Heart left ventricle (tissue), 16 donors: ENCODE measurements at regions not wholly inside any gene's neighbourhood (a gene's known extent, or its start where the extent isn't known, plus 50 kb on each side); places are given as distances from the start of the nearest gene placed in this dataset.

Experiments
- ATAC-seq, 4 donors: fragments of 200-7000 bp; cut with Tn5 transposase; one replicate each; pipeline ENCODE4 v1.9.1; 2020 to 2022; ENCODE audit warnings: moderate library complexity in 4 of 4, mild to moderate bottlenecking in 3 of 4, moderate number of reproducible peaks in 1 of 4
- DNase-seq, 5 donors: peaks; one replicate each; pipeline ENCODE4 v3.0.0-alpha.2; 2020
- H3K27ac ChIP-seq, 12 donors: fragments of 200-600 bp; sonication (generic) in 4 of 12; one replicate each; pipeline versions ENCODE4 v1.5.0 to v1.8.0; 2016 to 2022; ENCODE audit warnings: mild to moderate bottlenecking in 2 of 12
- H3K27me3 ChIP-seq, 9 donors: fragments of 200-600 bp; sonication (generic) in 2 of 9; one replicate each; pipeline versions ENCODE4 v1.5.1 to v1.8.0; 2016 to 2022; ENCODE audit warnings: mild to moderate bottlenecking in 3 of 9
- H3K36me3 ChIP-seq, 9 donors: fragments of 200-600 bp; sonication (generic) in 2 of 9; one replicate each; pipeline versions ENCODE4 v1.5.0 to v1.8.0; 2018 to 2022; ENCODE audit warnings: mild to moderate bottlenecking in 2 of 9
- H3K4me1 ChIP-seq, 12 donors: fragments of 200-600 bp; sonication (generic) in 4 of 12; one replicate each; pipeline versions ENCODE4 v1.5.0 to v1.8.0; 2016 to 2022; ENCODE audit warnings: mild to moderate bottlenecking in 3 of 12
- H3K4me3 ChIP-seq, 12 donors: fragments of 200-600 bp; sonication (generic) in 4 of 12; one replicate each; pipeline versions ENCODE4 v1.5.0 to v1.8.0; 2017 to 2022; ENCODE audit warnings: mild to moderate bottlenecking in 9 of 12, moderate library complexity in 4 of 12
- H3K9me3 ChIP-seq, 12 donors: fragments of 200-600 bp; sonication (generic) in 4 of 12; one replicate each; pipeline versions ENCODE4 v1.5.0 to v1.8.0; 2016 to 2022; ENCODE audit warnings: mild to moderate bottlenecking in 1 of 12
- POLR2A ChIP-seq, 2 donors: fragments of 450-650 bp; IDR thresholded peaks; one replicate each; pipeline ENCODE4 v1.6.1; 2017; ENCODE audit warnings: antibody characterized with exemption in 2 of 2, mild to moderate bottlenecking in 2 of 2, moderate library complexity in 2 of 2
- WGBS, 4 donors: extraction: QIAGEN DNeasy Blood & Tissue Kit in 2 of 4; methylation state at CpG; one replicate each; pipeline versions ENCODE4 v1.1.5 to v1.1.7; 2013 to 2018; 5-methylcytosine and 5-hydroxymethylcytosine counted together
- intact Hi-C, 10 donors: fragments of 100-400 bp; cut with DNase I; formaldehyde crosslinking; loops; one replicate each; pipeline versions ENCODE4 v1.11.1 to v1.14.2; 2022
- TF ChIP-seq, protein P1 (sequence below), 12 donors: fragments of 200-600 bp; sonication (generic) in 4 of 12; IDR thresholded peaks; one replicate each; pipeline versions ENCODE4 v1.5.0 to v1.8.0; 2018 to 2022; ENCODE audit warnings: antibody characterized with exemption in 12 of 12, mild to moderate bottlenecking in 5 of 12
- donor health status: ischemic (EF 13 %, LVEDD 7.1; RV severe dilation, severe dysfunction).
- donor health status: healthy with polysubstance abuse.
- donor health status: DM: no; HTN: yes; CAD: no.
- donor health status: DM: no; HTN: no; CAD: no.
- donor health status: ischemic (EF 25% LVEDD 6.9; RV normal size, moderate dysfunction).
- donor health status: ischemic (EF 25% LVEDD 5.7; RV mildly dilated, moderate dysfunction).
- donor health status: healthy.
- donor health status: DM: yes; HTN: yes; CAD: no.
- donor health status: ischemic (EF 35%, LVEDD 5.7; RV mildly dilated, moderate dysfunction).
- donor health status: nonischemic (EF 11% LVEDD 7.7; RV severe dilation, severe dysfunction).
- donor health status: DM: yes; HTN: yes; CAD: no.
- donor health status: PGD.
- donor health status: ischemic (EF 29% LVEDD 5.4; RV normal size, mild dysfunction).
- donor health status: nonischemic (EF 23%, LVEDD 6.1; RV moderate dilation, normal function).

GRCh38 chr7:28316489-28316888, 95.8 kb upstream of the CREB5 start:
- DNase-seq (no peak), ATAC-seq (no peak)
- no peak overlapping the region for H3K4me3 ChIP-seq
- peaks cover 0 to 43% (median 2%) of the 10 kb centered on the region in 9 donors for H3K27me3 ChIP-seq
- peaks cover 0 to 9% (median 0%) of the 10 kb centered on the region in 12 donors for H3K4me1 ChIP-seq
- WGBS, 4 donors: 64 to 92% (median 87%) methylated on average over 3 of the region's 3 CpGs
- TF ChIP-seq, protein P1, sequence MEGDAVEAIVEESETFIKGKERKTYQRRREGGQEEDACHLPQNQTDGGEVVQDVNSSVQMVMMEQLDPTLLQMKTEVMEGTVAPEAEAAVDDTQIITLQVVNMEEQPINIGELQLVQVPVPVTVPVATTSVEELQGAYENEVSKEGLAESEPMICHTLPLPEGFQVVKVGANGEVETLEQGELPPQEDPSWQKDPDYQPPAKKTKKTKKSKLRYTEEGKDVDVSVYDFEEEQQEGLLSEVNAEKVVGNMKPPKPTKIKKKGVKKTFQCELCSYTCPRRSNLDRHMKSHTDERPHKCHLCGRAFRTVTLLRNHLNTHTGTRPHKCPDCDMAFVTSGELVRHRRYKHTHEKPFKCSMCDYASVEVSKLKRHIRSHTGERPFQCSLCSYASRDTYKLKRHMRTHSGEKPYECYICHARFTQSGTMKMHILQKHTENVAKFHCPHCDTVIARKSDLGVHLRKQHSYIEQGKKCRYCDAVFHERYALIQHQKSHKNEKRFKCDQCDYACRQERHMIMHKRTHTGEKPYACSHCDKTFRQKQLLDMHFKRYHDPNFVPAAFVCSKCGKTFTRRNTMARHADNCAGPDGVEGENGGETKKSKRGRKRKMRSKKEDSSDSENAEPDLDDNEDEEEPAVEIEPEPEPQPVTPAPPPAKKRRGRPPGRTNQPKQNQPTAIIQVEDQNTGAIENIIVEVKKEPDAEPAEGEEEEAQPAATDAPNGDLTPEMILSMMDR (IDR thresholded peaks at IDR 0.05): no peak
- intact Hi-C loops: no loop called here
- H3K36me3 ChIP-seq: no peaks in the 10 kb centered on the region
- no peak overlapping the region for H3K27ac ChIP-seq
- no peaks in the 10 kb centered on the region for H3K9me3 ChIP-seq

- WGBS, 4 donors: 86 to 92% (median 90%) methylated on average over 3 of the region's 3 CpGs
- DNase-seq: no peak
Observed at GRCh38 chr7:28318101-28318762, 94.1 kb upstream of the CREB5 start.

DNA sequence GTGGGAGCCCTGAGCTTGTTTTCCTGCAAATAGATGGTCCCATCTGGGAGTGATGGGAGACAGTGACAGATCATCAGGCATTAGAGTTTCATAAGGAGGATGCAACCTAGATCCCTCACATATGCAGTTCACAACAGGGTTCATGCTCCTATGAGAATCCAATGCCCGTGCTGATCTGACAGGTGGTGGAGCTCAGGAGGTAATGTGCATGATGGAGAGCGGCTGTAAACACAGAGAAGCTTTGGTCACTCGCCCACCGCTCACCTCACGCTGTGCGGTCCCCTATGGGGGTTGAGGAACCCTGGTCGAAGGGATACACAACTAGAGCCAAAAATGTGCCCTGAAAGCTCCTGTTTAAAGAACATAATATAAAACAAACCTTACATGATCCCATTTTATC, 88.5 kb upstream of the CREB5 start:
- Histone ChIP-seq H3K27me3 (no peaks in the 10 kb centered on the region), H3K36me3 (no peaks in the 10 kb centered on the region), H3K9me3 (no peaks in the 10 kb centered on the region), H3K27ac (no peak overlapping the region), H3K4me3 (no peak overlapping the region), H3K4me1 (no peaks in the 10 kb centered on the region)
- no peak for DNase-seq
- ATAC-seq: no peak
- 85 to 93% (median 92%) methylated on average over 7 of the region's 7 CpGs for WGBS, 4 donors
- no peak for TF ChIP-seq POLR2A (IDR thresholded peaks at IDR 0.05)
- TF ChIP-seq, protein P1 (IDR thresholded peaks at IDR 0.05): no peak
- intact Hi-C loops: no loop called here

More at GRCh38 chr7:28318101-28318762, 94.1 kb upstream of the CREB5 start:
- Histone ChIP-seq H3K27ac (no peak overlapping the region), H3K36me3 (no peaks in the 10 kb centered on the region), H3K4me1 (peaks cover 0 to 9% (median 0%) of the 10 kb centered on the region in 12 donors), H3K4me3 (no peak overlapping the region), H3K27me3 (peaks cover 0 to 37% (median 0%) of the 10 kb centered on the region in 9 donors), H3K9me3 (no peaks in the 10 kb centered on the region)
- intact Hi-C loops: no loop called here
- no peak for ATAC-seq
- TF ChIP-seq, protein P1 (IDR thresholded peaks at IDR 0.05): no peak
- no peak for TF ChIP-seq POLR2A (IDR thresholded peaks at IDR 0.05)

- no peak overlapping the region for H3K4me3 ChIP-seq
- no peaks in the 10 kb centered on the region for H3K36me3 ChIP-seq
- no peak overlapping the region for H3K27ac ChIP-seq
- ATAC-seq (no peak), DNase-seq (no peak)
- no peaks in the 10 kb centered on the region for H3K9me3 ChIP-seq
- WGBS, 4 donors: 49 to 70% (median 62%) methylated on average over 2 of the region's 2 CpGs
- intact Hi-C loops: no loop called here
- peaks cover 0 to 13% (median 3%) of the 10 kb centered on the region in 12 donors for H3K4me1 ChIP-seq
- H3K27me3 ChIP-seq: no peaks in the 10 kb centered on the region
- TF ChIP-seq, protein P1 (IDR thresholded peaks at IDR 0.05): no peak
- TF ChIP-seq POLR2A (IDR thresholded peaks at IDR 0.05): no peak
Observed at GRCh38 chr7:28328146-28328545, 84.2 kb upstream of the CREB5 start.
